HEK293 (cell line): ENCODE measurements at regions not wholly inside any gene's neighbourhood (a gene's known extent, or its start where the extent isn't known, plus 50 kb on each side); places are given as distances from the start of the nearest gene placed in this dataset.

Source experiments
- CTCF ChIA-PET: fragments of 350-600 bp; formaldehyde crosslinking; extraction: SDS; loops from one replicate; lab custom pipeline; 2021; ENCODE audit warnings: antibody characterized with exemption; lab: Yijun Ruan, JAX
- POLR2A ChIA-PET: fragments of 300-600 bp; formaldehyde crosslinking; extraction: SDS; loops from one replicate; lab custom pipeline; 2020; ENCODE audit warnings: antibody characterized with exemption, inconsistent platforms; lab: Yijun Ruan, JAX
- H3K27ac ChIP-seq: fragments of 200-500 bp; sonication (Bioruptor generic); 2 replicates; pipeline ENCODE4 v1.5.1; 2014; ENCODE audit warnings: low read depth, low read length, control low read depth, inconsistent platforms; ENCODE audit errors: extremely low read depth
- H3K36me3 ChIP-seq, 2 experiments: fragments of 200-500 bp in 1 of 2; sonication (Bioruptor generic) in 1 of 2; 1 replicate in 1 of 2; 2 replicates in 1 of 2; pipeline ENCODE4 v1.5.1; 2014 to 2017; ENCODE audit warnings: inconsistent platforms in 2 of 2, low read length in 2 of 2; ENCODE audit not compliant: control insufficient read depth in 2 of 2, insufficient read depth in 1 of 2
- H3K4me1 ChIP-seq: fragments of 200-500 bp; sonication (Bioruptor generic); 2 replicates; pipeline ENCODE4 v1.5.1; 2014; ENCODE audit warnings: mild to moderate bottlenecking, low read length, inconsistent platforms; ENCODE audit not compliant: control insufficient read depth, insufficient read depth
- H3K4me3 ChIP-seq: 2 replicates; pipeline ENCODE4 v1.5.1; 2011; ENCODE audit warnings: low read depth, mild to moderate bottlenecking, control low read depth, low read length, moderate library complexity
- H3K9me3 ChIP-seq: fragments of 200-500 bp; sonication (Bioruptor generic); 2 replicates; pipeline ENCODE4 v1.5.1; 2014; ENCODE audit warnings: low read depth, low read length, inconsistent platforms; ENCODE audit not compliant: control insufficient read depth, insufficient read depth
- BCL11B ChIP-seq: fragments of 450-650 bp; formaldehyde crosslinking; IDR thresholded peaks from 2 replicates; pipeline ENCODE4 v1.5.1; 2016; ENCODE audit warnings: low read depth, missing biosample characterization, missing genetic modification characterization
- GLI2 ChIP-seq: fragments of 450-650 bp; formaldehyde crosslinking; IDR thresholded peaks from 2 replicates; pipeline ENCODE4; 2017; ENCODE audit warnings: missing biosample characterization, missing genetic modification characterization, low read depth, borderline replicate concordance
- KLF10 ChIP-seq: fragments of 450-650 bp; IDR thresholded peaks from 2 replicates; pipeline ENCODE4 v1.5.1; 2018; ENCODE audit warnings: missing biosample characterization, mild to moderate bottlenecking, missing genetic modification characterization
- OVOL3 ChIP-seq: fragments of 450-650 bp; formaldehyde crosslinking; IDR thresholded peaks from 2 replicates; pipeline ENCODE4 v1.5.1; 2016; ENCODE audit warnings: missing biosample characterization, missing genetic modification characterization
- ZFP69B ChIP-seq: fragments of 450-650 bp; formaldehyde crosslinking; IDR thresholded peaks from 2 replicates; pipeline ENCODE4 v1.5.1; 2016; ENCODE audit warnings: missing biosample characterization, missing genetic modification characterization
- ZNF132 ChIP-seq: fragments of 450-650 bp; formaldehyde crosslinking; IDR thresholded peaks from 2 replicates; pipeline ENCODE4 v1.5.1; 2017; ENCODE audit warnings: missing biosample characterization, missing genetic modification characterization, borderline replicate concordance
- ZNF146 ChIP-seq: fragments of 450-650 bp; formaldehyde crosslinking; IDR thresholded peaks from 2 replicates; pipeline ENCODE4 v1.5.1; 2016; ENCODE audit warnings: missing biosample characterization, missing genetic modification characterization
- ZNF155 ChIP-seq: fragments of 450-650 bp; formaldehyde crosslinking; IDR thresholded peaks from 2 replicates; pipeline ENCODE4 v1.5.1; 2016; ENCODE audit warnings: missing biosample characterization, missing genetic modification characterization
- ZNF2 ChIP-seq: fragments of 450-650 bp; formaldehyde crosslinking; IDR thresholded peaks from 2 replicates; pipeline ENCODE4 v1.5.1; 2016; ENCODE audit warnings: missing biosample characterization, missing genetic modification characterization
- ZNF311 ChIP-seq: fragments of 450-650 bp; formaldehyde crosslinking; IDR thresholded peaks from 2 replicates; pipeline ENCODE4 v1.5.1; 2017; ENCODE audit warnings: missing biosample characterization, missing genetic modification characterization, borderline replicate concordance
- ZNF341 ChIP-seq: fragments of 450-650 bp; formaldehyde crosslinking; IDR thresholded peaks from 2 replicates; pipeline ENCODE4; 2016; ENCODE audit warnings: low read depth, missing biosample characterization, missing genetic modification characterization
- ZNF426 ChIP-seq: fragments of 450-650 bp; formaldehyde crosslinking; IDR thresholded peaks from 2 replicates; pipeline ENCODE4 v1.5.1; 2017; ENCODE audit warnings: missing biosample characterization, missing genetic modification characterization, mild to moderate bottlenecking, inconsistent platforms, moderate library complexity
- ZNF433 ChIP-seq: fragments of 450-650 bp; formaldehyde crosslinking; IDR thresholded peaks from 2 replicates; pipeline ENCODE4 v1.5.1; 2016; ENCODE audit warnings: missing biosample characterization, missing genetic modification characterization, low read depth
- ZNF473 ChIP-seq: fragments of 450-650 bp; formaldehyde crosslinking; IDR thresholded peaks from 2 replicates; pipeline ENCODE4 v1.5.1; 2017; ENCODE audit warnings: missing biosample characterization, missing genetic modification characterization
- ZNF561 ChIP-seq: fragments of 450-650 bp; IDR thresholded peaks from 2 replicates; pipeline ENCODE4 v1.5.1; 2018; ENCODE audit warnings: missing biosample characterization, missing genetic modification characterization, borderline replicate concordance
- ZXDB ChIP-seq: fragments of 450-650 bp; formaldehyde crosslinking; IDR thresholded peaks from 2 replicates; pipeline ENCODE4 v1.5.1; 2016; ENCODE audit warnings: missing biosample characterization, missing genetic modification characterization
- TF ChIP-seq, protein P1 (sequence below): fragments of 450-650 bp; formaldehyde crosslinking; IDR thresholded peaks from 2 replicates; pipeline ENCODE4 v1.5.1; 2016; ENCODE audit warnings: missing biosample characterization, missing genetic modification characterization
- TF ChIP-seq, protein P2 (sequence below): fragments of 450-650 bp; formaldehyde crosslinking; IDR thresholded peaks from 2 replicates; pipeline ENCODE4 v1.5.1; 2016; ENCODE audit warnings: missing biosample characterization, missing genetic modification characterization
- TF ChIP-seq, protein P3 (sequence below): fragments of 450-650 bp; formaldehyde crosslinking; IDR thresholded peaks from 2 replicates; pipeline ENCODE4 v1.5.0; 2017; ENCODE audit warnings: missing biosample characterization, missing genetic modification characterization, borderline replicate concordance
- TF ChIP-seq, protein P4 (sequence below): fragments of 450-650 bp; formaldehyde crosslinking; IDR thresholded peaks from 2 replicates; pipeline ENCODE4 v1.5.1; 2017; ENCODE audit warnings: missing biosample characterization, missing genetic modification characterization

DNA sequence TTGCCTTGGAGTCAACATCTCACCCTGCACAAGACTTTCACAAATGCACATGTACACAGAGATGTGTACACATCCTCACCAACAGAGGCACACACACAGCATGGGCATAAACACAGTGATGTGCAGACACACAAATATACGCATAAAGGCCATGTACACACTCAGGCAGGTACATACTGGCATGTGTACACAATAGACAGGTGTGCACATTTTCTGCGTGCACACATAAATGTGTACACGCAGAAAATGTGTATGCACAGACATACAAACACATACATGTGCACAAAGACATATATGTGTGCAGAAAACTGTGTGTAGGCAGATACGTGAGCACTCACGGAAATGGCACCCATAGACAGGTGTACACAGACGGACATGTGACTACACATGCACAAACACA lies 85.3 kb upstream of the ZBTB40 start (continued):
- TF ChIP-seq BCL11B = no peak

DNA sequence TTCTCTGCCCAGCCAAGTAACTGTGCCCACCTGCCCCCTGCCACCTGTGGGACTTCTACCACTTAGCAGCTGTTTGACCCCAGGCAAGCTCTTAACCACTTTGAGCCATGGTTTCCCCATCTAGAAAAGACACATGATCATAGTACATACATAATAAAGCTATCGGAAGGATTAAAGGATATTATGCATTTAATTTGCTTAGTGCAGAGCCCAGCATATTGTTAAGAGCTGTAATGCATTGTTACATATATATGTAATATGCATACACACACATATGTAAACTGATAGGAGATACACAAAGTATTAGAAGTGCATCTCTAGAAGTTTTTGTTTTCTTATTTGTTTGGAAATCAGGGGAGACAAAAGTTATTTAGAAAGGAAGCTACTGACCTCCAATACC lies 83.5 kb upstream of the ZBTB40 start:
- POLR2A ChIA-PET = interaction anchor here (0.6 kb wide), 1 partner anchor 257 kb away, joined by 3 read pairs; no protein-coding TSS in a partner anchor
- Histone ChIP-seq H3K9me3 (no peaks in the 10 kb centered on the region), H3K27ac (no peak overlapping the region), H3K36me3 (no peaks in the 10 kb centered on the region), H3K4me1 (no peaks in the 10 kb centered on the region), H3K4me3 (no peak overlapping the region)
- CTCF ChIA-PET = interaction anchor here (0.6 kb wide), 1 partner anchor 585 kb away, joined by 3 read pairs; the partner anchor contains the start of gene USP48
- TF ChIP-seq ZNF311 (tag by site-specific recombination) = no peak
- TF ChIP-seq ZNF2 (tag by site-specific recombination) = no peak
- TF ChIP-seq ZNF341 (tag by site-specific recombination) = no peak
- TF ChIP-seq ZNF473 = no peak
- no peak for TF ChIP-seq ZNF561 (tag by site-specific recombination)
- no peak for TF ChIP-seq ZNF433 (tag by site-specific recombination)
- TF ChIP-seq, protein P1, sequence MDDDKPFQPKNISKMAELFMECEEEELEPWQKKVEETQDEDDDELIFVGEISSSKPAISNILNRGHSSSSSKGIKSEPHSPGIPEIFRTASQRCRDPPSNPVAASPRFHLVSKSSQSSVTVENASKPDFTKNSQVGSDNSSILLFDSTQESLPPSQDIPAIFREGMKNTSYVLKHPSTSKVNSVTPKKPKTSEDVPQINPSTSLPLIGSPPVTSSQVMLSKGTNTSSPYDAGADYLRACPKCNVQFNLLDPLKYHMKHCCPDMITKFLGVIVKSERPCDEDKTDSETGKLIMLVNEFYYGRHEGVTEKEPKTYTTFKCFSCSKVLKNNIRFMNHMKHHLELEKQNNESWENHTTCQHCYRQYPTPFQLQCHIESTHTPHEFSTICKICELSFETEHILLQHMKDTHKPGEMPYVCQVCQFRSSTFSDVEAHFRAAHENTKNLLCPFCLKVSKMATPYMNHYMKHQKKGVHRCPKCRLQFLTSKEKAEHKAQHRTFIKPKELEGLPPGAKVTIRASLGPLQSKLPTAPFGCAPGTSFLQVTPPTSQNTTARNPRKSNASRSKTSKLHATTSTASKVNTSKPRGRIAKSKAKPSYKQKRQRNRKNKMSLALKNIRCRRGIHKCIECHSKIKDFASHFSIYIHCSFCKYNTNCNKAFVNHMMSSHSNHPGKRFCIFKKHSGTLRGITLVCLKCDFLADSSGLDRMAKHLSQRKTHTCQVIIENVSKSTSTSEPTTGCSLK = no peak
- TF ChIP-seq KLF10 (tag by site-specific recombination) = no peak
- TF ChIP-seq ZNF146 (tag by site-specific recombination) = no peak
- TF ChIP-seq GLI2 (tag by site-specific recombination) = no peak
- TF ChIP-seq, protein P2, sequence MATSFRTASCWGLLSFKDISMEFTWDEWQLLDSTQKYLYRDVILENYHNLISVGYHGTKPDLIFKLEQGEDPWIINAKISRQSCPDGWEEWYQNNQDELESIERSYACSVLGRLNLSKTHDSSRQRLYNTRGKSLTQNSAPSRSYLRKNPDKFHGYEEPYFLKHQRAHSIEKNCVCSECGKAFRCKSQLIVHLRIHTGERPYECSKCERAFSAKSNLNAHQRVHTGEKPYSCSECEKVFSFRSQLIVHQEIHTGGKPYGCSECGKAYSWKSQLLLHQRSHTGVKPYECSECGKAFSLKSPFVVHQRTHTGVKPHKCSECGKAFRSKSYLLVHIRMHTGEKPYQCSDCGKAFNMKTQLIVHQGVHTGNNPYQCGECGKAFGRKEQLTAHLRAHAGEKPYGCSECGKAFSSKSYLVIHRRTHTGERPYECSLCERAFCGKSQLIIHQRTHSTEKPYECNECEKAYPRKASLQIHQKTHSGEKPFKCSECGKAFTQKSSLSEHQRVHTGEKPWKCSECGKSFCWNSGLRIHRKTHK (tag by site-specific recombination) = no peak
- TF ChIP-seq ZXDB = no peak
- TF ChIP-seq ZFP69B = no peak
- TF ChIP-seq ZNF426 (tag by site-specific recombination) = no peak
- TF ChIP-seq OVOL3 (tag by site-specific recombination) = no peak
- TF ChIP-seq, protein P3, sequence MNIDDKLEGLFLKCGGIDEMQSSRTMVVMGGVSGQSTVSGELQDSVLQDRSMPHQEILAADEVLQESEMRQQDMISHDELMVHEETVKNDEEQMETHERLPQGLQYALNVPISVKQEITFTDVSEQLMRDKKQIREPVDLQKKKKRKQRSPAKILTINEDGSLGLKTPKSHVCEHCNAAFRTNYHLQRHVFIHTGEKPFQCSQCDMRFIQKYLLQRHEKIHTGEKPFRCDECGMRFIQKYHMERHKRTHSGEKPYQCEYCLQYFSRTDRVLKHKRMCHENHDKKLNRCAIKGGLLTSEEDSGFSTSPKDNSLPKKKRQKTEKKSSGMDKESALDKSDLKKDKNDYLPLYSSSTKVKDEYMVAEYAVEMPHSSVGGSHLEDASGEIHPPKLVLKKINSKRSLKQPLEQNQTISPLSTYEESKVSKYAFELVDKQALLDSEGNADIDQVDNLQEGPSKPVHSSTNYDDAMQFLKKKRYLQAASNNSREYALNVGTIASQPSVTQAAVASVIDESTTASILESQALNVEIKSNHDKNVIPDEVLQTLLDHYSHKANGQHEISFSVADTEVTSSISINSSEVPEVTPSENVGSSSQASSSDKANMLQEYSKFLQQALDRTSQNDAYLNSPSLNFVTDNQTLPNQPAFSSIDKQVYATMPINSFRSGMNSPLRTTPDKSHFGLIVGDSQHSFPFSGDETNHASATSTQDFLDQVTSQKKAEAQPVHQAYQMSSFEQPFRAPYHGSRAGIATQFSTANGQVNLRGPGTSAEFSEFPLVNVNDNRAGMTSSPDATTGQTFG (tag by site-specific recombination) = no peak
- no peak for TF ChIP-seq ZNF155
- TF ChIP-seq, protein P4, sequence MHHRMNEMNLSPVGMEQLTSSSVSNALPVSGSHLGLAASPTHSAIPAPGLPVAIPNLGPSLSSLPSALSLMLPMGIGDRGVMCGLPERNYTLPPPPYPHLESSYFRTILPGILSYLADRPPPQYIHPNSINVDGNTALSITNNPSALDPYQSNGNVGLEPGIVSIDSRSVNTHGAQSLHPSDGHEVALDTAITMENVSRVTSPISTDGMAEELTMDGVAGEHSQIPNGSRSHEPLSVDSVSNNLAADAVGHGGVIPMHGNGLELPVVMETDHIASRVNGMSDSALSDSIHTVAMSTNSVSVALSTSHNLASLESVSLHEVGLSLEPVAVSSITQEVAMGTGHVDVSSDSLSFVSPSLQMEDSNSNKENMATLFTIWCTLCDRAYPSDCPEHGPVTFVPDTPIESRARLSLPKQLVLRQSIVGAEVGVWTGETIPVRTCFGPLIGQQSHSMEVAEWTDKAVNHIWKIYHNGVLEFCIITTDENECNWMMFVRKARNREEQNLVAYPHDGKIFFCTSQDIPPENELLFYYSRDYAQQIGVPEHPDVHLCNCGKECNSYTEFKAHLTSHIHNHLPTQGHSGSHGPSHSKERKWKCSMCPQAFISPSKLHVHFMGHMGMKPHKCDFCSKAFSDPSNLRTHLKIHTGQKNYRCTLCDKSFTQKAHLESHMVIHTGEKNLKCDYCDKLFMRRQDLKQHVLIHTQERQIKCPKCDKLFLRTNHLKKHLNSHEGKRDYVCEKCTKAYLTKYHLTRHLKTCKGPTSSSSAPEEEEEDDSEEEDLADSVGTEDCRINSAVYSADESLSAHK (tag by site-specific recombination) = no peak
- TF ChIP-seq ZNF132 (tag by site-specific recombination) = no peak
- TF ChIP-seq, all 188 proteins: peak for 0
